ENCODE measurements at regions not wholly inside any gene's neighbourhood (a gene's known extent, or its start where the extent isn't known, plus 50 kb on each side); places are given as distances from the start of the nearest gene placed in this dataset.

DNA sequence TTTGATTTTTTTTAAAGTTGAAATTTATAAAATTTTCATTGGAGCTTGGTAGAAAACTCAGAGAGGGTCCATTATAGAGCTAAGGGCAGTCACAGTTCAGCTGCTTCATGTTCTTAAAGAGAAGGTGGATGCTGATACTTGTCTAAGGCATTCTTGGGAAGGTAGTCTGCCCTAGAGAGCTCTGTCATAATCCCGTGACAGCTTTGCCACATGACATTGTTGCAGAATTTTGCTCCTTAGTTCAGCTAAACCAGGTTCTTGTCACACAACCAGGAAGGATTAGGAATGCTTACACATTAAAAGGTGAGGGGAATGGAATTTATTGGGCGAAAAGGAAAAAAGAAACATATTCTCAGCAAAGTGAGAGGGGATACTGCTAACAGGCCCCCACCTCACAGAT is 130.9 kb downstream of the GMNC start:
- TF ChIP-seq CREB1 (IDR thresholded peaks at IDR 0.05; ENCODE audit: low read depth) (no peak), YY1 (IDR thresholded peaks at IDR 0.05; ENCODE audit: low read depth) (no peak), EP300 (IDR thresholded peaks at IDR 0.05; ENCODE audit: borderline replicate concordance) (no peak), RAD21 (IDR thresholded peaks at IDR 0.05; ENCODE audit: low read depth) (no peak), TCF12 (IDR thresholded peaks at IDR 0.05; ENCODE audit: low read depth) (no peak)
- TF ChIP-seq, protein P1, sequence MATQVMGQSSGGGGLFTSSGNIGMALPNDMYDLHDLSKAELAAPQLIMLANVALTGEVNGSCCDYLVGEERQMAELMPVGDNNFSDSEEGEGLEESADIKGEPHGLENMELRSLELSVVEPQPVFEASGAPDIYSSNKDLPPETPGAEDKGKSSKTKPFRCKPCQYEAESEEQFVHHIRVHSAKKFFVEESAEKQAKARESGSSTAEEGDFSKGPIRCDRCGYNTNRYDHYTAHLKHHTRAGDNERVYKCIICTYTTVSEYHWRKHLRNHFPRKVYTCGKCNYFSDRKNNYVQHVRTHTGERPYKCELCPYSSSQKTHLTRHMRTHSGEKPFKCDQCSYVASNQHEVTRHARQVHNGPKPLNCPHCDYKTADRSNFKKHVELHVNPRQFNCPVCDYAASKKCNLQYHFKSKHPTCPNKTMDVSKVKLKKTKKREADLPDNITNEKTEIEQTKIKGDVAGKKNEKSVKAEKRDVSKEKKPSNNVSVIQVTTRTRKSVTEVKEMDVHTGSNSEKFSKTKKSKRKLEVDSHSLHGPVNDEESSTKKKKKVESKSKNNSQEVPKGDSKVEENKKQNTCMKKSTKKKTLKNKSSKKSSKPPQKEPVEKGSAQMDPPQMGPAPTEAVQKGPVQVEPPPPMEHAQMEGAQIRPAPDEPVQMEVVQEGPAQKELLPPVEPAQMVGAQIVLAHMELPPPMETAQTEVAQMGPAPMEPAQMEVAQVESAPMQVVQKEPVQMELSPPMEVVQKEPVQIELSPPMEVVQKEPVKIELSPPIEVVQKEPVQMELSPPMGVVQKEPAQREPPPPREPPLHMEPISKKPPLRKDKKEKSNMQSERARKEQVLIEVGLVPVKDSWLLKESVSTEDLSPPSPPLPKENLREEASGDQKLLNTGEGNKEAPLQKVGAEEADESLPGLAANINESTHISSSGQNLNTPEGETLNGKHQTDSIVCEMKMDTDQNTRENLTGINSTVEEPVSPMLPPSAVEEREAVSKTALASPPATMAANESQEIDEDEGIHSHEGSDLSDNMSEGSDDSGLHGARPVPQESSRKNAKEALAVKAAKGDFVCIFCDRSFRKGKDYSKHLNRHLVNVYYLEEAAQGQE (IDR thresholded peaks at IDR 0.05; ENCODE audit: low read depth), result no peak
- TF ChIP-seq, protein P2, sequence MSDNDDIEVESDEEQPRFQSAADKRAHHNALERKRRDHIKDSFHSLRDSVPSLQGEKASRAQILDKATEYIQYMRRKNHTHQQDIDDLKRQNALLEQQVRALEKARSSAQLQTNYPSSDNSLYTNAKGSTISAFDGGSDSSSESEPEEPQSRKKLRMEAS (IDR thresholded peaks at IDR 0.05), result no peak

Data from Ishikawa (cell line).